SH-SY5Y (cell line): ENCODE measurements at regions not wholly inside any gene's neighbourhood (a gene's known extent, or its start where the extent isn't known, plus 50 kb on each side); places are given as distances from the start of the nearest gene placed in this dataset.

Experiments used
- GATA2 ChIP-seq: IDR thresholded peaks from 2 replicates; pipeline ENCODE4 v1.6.1; 2011; ENCODE audit warnings: mild to moderate bottlenecking, low read depth, low read length
- GATA3 ChIP-seq: IDR thresholded peaks from 2 replicates; pipeline ENCODE4 v1.6.1; 2011; ENCODE audit warnings: low read depth, mild to moderate bottlenecking, low read length, moderate library complexity

- TF ChIP-seq GATA2 (no peak), GATA3 (no peak)
These were observed 108.9 kb upstream of the FMN2 start for GRCh38 chr1:239982762-239983161.

- TF ChIP-seq GATA3 (no peak), GATA2 (no peak)
These were observed 106.6 kb upstream of the FMN2 start for GRCh38 chr1:239985044-239985443.

- TF ChIP-seq GATA3 (no peak), GATA2 (no peak)
These were observed 104.5 kb upstream of the FMN2 start for GRCh38 chr1:239987103-239987745.

- TF ChIP-seq GATA3 (no peak), GATA2 (no peak)
These were observed 101.7 kb upstream of the FMN2 start for GRCh38 chr1:239989990-239990389.

- TF ChIP-seq GATA2, result no peak
- no peak for TF ChIP-seq GATA3
These were observed 98.3 kb upstream of the FMN2 start for GRCh38 chr1:239993366-239993765.

- no peak for TF ChIP-seq GATA3
- TF ChIP-seq GATA2, result no peak
These were observed 96.4 kb upstream of the FMN2 start for GRCh38 chr1:239995281-239995680.

- TF ChIP-seq GATA3 (no peak), GATA2 (no peak)
These were observed 94.5 kb upstream of the FMN2 start for GRCh38 chr1:239997160-239997514.

GRCh38 chr1:239997515-239998311, 94.0 kb upstream of the FMN2 start:
- TF ChIP-seq GATA3 (no peak), GATA2 (no peak)

- TF ChIP-seq GATA2 (no peak), GATA3 (no peak)
These were observed 93.4 kb upstream of the FMN2 start for GRCh38 chr1:239998312-239998649.

- TF ChIP-seq GATA3 (no peak), GATA2 (no peak)
These were observed 92.5 kb upstream of the FMN2 start for GRCh38 chr1:239999170-239999569.

- TF ChIP-seq GATA3 (no peak), GATA2 (no peak)
These were observed 91.0 kb upstream of the FMN2 start for GRCh38 chr1:240000634-240001033.

- no peak for TF ChIP-seq GATA3
- TF ChIP-seq GATA2, result no peak
These were observed 90.4 kb upstream of the FMN2 start for GRCh38 chr1:240001177-240001740.

GRCh38 chr1:240004086-240004749, 87.5 kb upstream of the FMN2 start:
- TF ChIP-seq GATA3 (no peak), GATA2 (no peak)

GRCh38 chr1:240005997-240006650, 85.6 kb upstream of the FMN2 start:
- TF ChIP-seq GATA3, result no peak
- TF ChIP-seq GATA2, result no peak
